ENCODE measurements at regions not wholly inside any gene's neighbourhood (a gene's known extent, or its start where the extent isn't known, plus 50 kb on each side); places are given as distances from the start of the nearest gene placed in this dataset.

GRCh38 chr9:8096091-8096490, 296.5 kb upstream of the DMAC1 start (continued):
- TF ChIP-seq TBP (IDR thresholded peaks at IDR 0.05; ENCODE audit: low read depth, low read length) (no peak), NRF1 (IDR thresholded peaks at IDR 0.05; ENCODE audit: low read depth, low read length) (no peak), KDM1A (IDR thresholded peaks at IDR 0.05; ENCODE audit: borderline replicate concordance, low read length) (no peak), TAF1 (IDR thresholded peaks at IDR 0.05; ENCODE audit: low read depth, low read length) (no peak), BRCA1 (IDR thresholded peaks at IDR 0.05; ENCODE audit: low read depth, low read length) (no peak)
